ENCODE measurements at regions not wholly inside any gene's neighbourhood (a gene's known extent, or its start where the extent isn't known, plus 50 kb on each side); places are given as distances from the start of the nearest gene placed in this dataset.

DNA sequence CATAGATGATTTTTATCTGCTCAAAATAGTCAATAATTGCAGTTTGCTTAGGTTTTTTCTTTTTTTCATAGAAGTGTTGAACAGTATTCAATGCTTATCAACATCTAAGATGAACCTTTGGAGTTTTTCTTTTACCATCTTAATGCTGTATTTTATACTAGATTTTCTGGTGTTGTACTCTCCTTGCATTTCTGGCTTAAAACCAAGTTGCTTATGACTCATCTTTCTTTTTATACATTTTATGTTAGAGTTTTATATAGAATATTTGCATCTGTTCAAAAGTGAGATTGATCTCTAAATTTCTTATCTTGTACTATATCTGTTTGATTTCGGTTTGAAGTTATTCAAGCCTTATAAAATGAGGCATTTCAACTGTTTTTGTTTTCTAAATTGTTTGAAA, 232.5 kb downstream of the RFPL4B start:
- TF ChIP-seq, protein P1, sequence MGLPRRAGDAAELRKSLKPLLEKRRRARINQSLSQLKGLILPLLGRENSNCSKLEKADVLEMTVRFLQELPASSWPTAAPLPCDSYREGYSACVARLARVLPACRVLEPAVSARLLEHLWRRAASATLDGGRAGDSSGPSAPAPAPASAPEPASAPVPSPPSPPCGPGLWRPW (IDR thresholded peaks at IDR 0.05), result no peak
- TF ChIP-seq, protein P2, sequence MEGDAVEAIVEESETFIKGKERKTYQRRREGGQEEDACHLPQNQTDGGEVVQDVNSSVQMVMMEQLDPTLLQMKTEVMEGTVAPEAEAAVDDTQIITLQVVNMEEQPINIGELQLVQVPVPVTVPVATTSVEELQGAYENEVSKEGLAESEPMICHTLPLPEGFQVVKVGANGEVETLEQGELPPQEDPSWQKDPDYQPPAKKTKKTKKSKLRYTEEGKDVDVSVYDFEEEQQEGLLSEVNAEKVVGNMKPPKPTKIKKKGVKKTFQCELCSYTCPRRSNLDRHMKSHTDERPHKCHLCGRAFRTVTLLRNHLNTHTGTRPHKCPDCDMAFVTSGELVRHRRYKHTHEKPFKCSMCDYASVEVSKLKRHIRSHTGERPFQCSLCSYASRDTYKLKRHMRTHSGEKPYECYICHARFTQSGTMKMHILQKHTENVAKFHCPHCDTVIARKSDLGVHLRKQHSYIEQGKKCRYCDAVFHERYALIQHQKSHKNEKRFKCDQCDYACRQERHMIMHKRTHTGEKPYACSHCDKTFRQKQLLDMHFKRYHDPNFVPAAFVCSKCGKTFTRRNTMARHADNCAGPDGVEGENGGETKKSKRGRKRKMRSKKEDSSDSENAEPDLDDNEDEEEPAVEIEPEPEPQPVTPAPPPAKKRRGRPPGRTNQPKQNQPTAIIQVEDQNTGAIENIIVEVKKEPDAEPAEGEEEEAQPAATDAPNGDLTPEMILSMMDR (IDR thresholded peaks at IDR 0.05), result no peak
- no peak for TF ChIP-seq RFX5 (IDR thresholded peaks at IDR 0.05)
- no peak for TF ChIP-seq RCOR1 (IDR thresholded peaks at IDR 0.05; ENCODE audit: low read depth, low read length)
- TF ChIP-seq MYC (IDR thresholded peaks at IDR 0.05; ENCODE audit: borderline replicate concordance, low read length), result no peak
- TF ChIP-seq KDM5A (IDR thresholded peaks at IDR 0.05), result no peak
- TF ChIP-seq EP300 (IDR thresholded peaks at IDR 0.05), result no peak
- no peak for TF ChIP-seq SMC3 (IDR thresholded peaks at IDR 0.05)
- no peak for TF ChIP-seq CBX2 (IDR thresholded peaks at IDR 0.05; ENCODE audit: borderline replicate concordance, low read depth)
- no peak for TF ChIP-seq KDM1A (IDR thresholded peaks at IDR 0.05; ENCODE audit: low read depth)

Measured in A549 (cell line).